ENCODE measurements at regions not wholly inside any gene's neighbourhood (a gene's known extent, or its start where the extent isn't known, plus 50 kb on each side); places are given as distances from the start of the nearest gene placed in this dataset.

- no peak for DNase-seq
Measured at GRCh38 chr5:36355516-36355915, 53.8 kb upstream of the RANBP3L start.

- no peak for DNase-seq
Measured at GRCh38 chr5:36356915-36357314, 55.2 kb upstream of the RANBP3L start.

GRCh38 chr5:36357391-36357975 is 55.8 kb upstream of the RANBP3L start:
- peak; percentile 52 for DNase-seq

- DNase-seq = no peak
Measured at GRCh38 chr5:36359267-36359666, 57.6 kb upstream of the RANBP3L start.

- DNase-seq = no peak
Measured at GRCh38 chr5:36360307-36360706, 58.6 kb upstream of the RANBP3L start.

- no peak for DNase-seq
Measured at GRCh38 chr5:36363101-36363500, 61.4 kb upstream of the RANBP3L start.

GRCh38 chr5:36363744-36364143 is 62.0 kb upstream of the RANBP3L start:
- no peak for DNase-seq

- DNase-seq = no peak
Measured at GRCh38 chr5:36364473-36364872, 62.8 kb upstream of the RANBP3L start.

GRCh38 chr5:36365896-36366295 is 64.2 kb upstream of the RANBP3L start:
- DNase-seq = no peak

- DNase-seq = no peak
Measured at GRCh38 chr5:36366883-36367282, 65.2 kb upstream of the RANBP3L start.

GRCh38 chr5:36367524-36367923 is 65.8 kb upstream of the RANBP3L start:
- DNase-seq = no peak

GRCh38 chr5:36369219-36369690 is 67.6 kb upstream of the RANBP3L start:
- no peak for DNase-seq

GRCh38 chr5:36370073-36370472 is 68.4 kb upstream of the RANBP3L start:
- no peak for DNase-seq

GRCh38 chr5:36371366-36371765 is 69.7 kb upstream of the RANBP3L start:
- no peak for DNase-seq

GRCh38 chr5:36373527-36374086 is 71.9 kb upstream of the RANBP3L start:
- DNase-seq = no peak

GRCh38 chr5:36374266-36374862 is 72.7 kb upstream of the RANBP3L start:
- DNase-seq = peak; percentile 66

- no peak for DNase-seq
Measured at GRCh38 chr5:36377192-36377591, 75.5 kb upstream of the RANBP3L start.

GRCh38 chr5:36378551-36378950 is 76.8 kb upstream of the RANBP3L start:
- DNase-seq = no peak

GRCh38 chr5:36382890-36383289 is 81.2 kb upstream of the RANBP3L start:
- no peak for DNase-seq

GRCh38 chr5:36383942-36384341 is 82.2 kb upstream of the RANBP3L start:
- DNase-seq = no peak

GRCh38 chr5:36384845-36385244 is 83.1 kb upstream of the RANBP3L start:
- no peak for DNase-seq

GRCh38 chr5:36385495-36385894 is 83.8 kb upstream of the RANBP3L start:
- DNase-seq = no peak

GRCh38 chr5:36388288-36388687 is 86.6 kb upstream of the RANBP3L start:
- no peak for DNase-seq

GRCh38 chr5:36389245-36389644 is 87.5 kb upstream of the RANBP3L start:
- DNase-seq = peak; percentile 53

- DNase-seq = no peak
Measured at GRCh38 chr5:36390640-36391039, 88.9 kb upstream of the RANBP3L start.

Data from femur (tissue), 1 donor.